ENCODE measurements at regions not wholly inside any gene's neighbourhood (a gene's known extent, or its start where the extent isn't known, plus 50 kb on each side); places are given as distances from the start of the nearest gene placed in this dataset.

DNA sequence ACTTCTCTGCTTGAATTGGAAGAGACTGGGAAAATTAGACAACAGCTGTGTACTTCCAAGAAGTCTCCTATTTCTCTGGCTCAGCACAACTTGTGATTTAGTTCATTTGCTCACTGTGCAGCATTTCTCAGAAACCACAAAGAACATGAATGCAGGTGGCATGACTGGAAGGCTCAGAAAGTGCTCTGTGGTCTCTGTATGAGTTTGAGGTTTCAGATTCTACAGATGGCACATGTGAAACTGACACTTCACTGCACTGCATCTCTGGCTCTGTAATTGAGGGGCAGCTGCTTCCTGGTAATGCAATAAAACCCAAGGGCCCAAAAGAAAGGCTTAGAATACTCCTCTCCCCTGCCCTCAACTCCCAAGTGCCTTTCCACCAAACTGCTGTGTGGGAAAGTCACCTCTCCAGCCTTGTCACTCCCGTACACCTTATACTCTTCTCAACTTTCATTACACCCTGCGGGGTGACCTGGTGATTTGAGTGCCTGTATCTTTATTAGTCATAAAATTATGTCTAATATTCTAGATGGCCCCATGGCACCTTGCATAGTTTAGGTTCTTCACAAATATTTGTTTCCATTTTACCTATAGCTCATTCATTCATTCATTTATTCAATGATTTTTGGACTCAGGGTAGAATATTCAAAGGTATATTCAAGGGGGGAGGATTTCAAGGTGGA is 82.5 kb downstream of the ESM1 start:
- DNase-seq (ENCODE audit: insufficient read length) = no peak
- FAIRE-seq = no peak

DNA sequence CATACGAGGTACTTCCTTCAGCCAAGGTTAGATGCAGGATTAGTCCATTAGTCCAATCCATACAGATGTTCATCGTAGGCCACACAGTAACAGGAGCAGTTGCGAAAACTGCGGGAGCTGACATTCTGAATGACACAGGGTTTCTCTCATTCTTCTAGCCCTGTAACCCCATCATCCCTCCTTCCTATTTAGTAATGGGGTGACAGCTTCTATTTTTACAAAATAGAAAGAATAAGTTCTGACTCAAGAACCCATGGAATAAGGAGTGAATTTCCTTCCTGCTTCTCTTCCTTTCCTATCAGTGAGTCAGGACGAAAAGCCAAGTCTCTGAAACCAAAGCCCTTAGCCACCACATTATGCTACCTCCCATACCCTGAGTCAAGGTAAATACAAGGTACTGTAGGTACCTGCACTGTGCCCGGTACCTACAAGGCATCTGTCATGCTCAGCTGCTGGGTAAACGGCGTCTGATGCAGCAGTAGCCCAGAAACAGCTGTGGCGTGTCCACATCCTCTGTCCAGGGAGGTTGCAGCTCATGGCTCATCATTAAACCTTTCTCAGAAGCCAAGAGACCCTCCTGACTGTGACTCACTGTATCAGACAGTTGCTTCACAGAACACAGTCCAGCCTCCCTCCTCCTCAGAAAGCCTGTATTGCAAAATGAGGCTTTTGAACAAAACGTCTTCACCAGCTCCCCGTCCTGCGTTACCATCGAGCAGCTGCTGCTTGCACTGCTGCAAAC is 84.2 kb downstream of the ESM1 start:
- DNase-seq (ENCODE audit: insufficient read length) (no peak), FAIRE-seq (no peak)
- TF ChIP-seq POLR2A (IDR thresholded peaks at IDR 0.05; ENCODE audit: low read depth, low read length) (no peak), POLR2AphosphoS5 (IDR thresholded peaks at IDR 0.05; ENCODE audit: low read depth, low read length) (no peak), TAF1 (IDR thresholded peaks at IDR 0.05; ENCODE audit: borderline replicate concordance, low read depth, low read length) (no peak)

More for the DNA sequence above, 82.5 kb downstream of the ESM1 start:
- TF ChIP-seq POLR2AphosphoS5 (IDR thresholded peaks at IDR 0.05; ENCODE audit: low read depth, low read length) (peak; percentile 38; the same call in 1 of the 2 replicates), TAF1 (IDR thresholded peaks at IDR 0.05; ENCODE audit: borderline replicate concordance, low read depth, low read length) (no peak), POLR2A (IDR thresholded peaks at IDR 0.05; ENCODE audit: low read depth, low read length) (no peak)

DNA sequence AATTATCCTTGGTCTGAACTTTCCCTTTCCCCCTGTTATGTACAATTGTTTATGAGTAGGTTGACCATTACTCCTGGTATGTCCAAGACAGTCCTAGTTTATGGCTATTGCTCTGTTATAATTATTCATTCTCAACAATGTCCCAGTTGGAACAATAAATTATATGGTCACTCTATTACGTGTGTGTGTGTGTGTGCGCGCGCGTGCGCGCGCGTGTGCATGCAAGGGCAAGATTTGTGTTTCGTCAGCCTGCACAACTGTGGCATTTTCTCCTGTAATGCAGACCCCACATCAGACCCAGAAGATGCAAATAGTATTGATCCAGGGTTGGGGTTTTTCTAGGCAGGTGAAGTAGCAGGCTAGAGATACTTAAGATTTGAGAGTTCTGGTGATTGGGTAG is 88.4 kb downstream of the ESM1 start:
- no peak for TF ChIP-seq TAF1 (IDR thresholded peaks at IDR 0.05; ENCODE audit: borderline replicate concordance, low read depth, low read length)
- no peak for TF ChIP-seq POLR2AphosphoS5 (IDR thresholded peaks at IDR 0.05; ENCODE audit: low read depth, low read length)
- TF ChIP-seq POLR2A (IDR thresholded peaks at IDR 0.05; ENCODE audit: low read depth, low read length) = no peak
- no peak for DNase-seq (ENCODE audit: insufficient read length)
- no peak for FAIRE-seq

DNA sequence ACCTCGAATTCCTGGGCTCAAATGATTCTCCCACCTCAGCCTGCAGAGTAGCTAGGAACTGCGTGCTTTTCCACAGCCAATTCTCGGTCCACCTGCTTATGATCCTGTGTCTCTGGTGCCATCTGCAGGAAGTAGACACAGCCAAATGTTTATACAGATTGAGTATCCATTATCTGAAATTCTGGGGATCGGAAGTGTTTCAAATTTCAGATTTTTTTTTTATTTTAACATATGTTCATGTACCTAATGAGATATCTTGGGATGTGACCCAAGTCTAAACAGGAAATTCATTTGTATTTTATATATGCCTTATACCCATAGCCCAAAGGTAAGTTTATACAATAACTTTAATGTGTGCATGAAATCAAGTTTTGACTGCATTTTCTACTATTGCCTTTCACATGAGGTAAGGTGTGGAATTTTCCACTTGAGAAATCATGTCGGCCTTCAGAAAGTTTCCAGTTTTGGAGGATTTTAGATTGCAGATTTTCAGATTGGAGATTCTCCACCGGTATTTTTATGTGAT is 89.5 kb downstream of the ESM1 start:
- no peak for DNase-seq (ENCODE audit: insufficient read length)
- TF ChIP-seq POLR2A (IDR thresholded peaks at IDR 0.05; ENCODE audit: low read depth, low read length) (no peak), POLR2AphosphoS5 (IDR thresholded peaks at IDR 0.05; ENCODE audit: low read depth, low read length) (no peak), TAF1 (IDR thresholded peaks at IDR 0.05; ENCODE audit: borderline replicate concordance, low read depth, low read length) (no peak)
- no peak for FAIRE-seq

DNA sequence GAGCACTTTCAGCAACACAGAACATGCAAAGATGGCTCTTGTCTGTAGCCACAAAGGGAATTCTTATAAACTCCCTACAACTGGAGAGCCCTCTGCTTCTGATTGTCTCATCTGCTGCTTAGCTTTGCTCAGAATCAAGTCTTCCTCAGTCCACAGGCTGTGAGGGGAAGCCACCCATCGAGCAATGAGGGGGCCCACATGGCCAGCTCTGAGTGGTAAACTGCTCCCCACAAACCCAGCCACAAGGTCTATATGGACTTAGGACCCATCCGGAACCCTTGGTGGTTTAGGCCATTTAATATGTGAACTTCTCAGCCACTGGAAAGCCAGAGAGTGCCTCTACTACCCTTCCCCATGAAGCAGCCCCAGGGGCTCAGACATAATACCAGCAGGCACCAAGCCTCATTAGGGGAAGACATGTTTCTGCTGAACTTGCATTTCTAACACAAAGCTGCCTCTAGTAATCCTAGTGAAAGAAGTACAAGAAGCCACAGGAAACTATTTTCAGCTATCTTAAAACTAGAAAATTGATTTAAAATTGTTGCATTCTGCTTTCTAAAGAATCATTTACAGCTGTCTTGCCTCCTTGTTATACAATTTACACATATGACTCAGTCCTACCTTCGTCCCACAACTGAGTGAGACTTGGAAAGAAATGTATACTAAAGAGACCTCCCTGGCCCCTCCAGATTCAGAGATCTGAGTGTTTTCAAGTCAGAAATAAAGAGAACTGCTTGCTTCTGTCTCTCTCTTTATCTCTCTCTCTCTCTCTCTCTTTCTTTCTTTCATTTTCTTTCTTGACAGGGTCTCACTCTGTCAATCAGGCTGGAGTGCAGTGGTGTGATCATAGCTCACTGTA is 90.2 kb downstream of the ESM1 start:
- FAIRE-seq = no peak
- TF ChIP-seq TAF1 (IDR thresholded peaks at IDR 0.05; ENCODE audit: borderline replicate concordance, low read depth, low read length) (no peak), POLR2A (IDR thresholded peaks at IDR 0.05; ENCODE audit: low read depth, low read length) (no peak), POLR2AphosphoS5 (IDR thresholded peaks at IDR 0.05; ENCODE audit: low read depth, low read length) (no peak)

DNA sequence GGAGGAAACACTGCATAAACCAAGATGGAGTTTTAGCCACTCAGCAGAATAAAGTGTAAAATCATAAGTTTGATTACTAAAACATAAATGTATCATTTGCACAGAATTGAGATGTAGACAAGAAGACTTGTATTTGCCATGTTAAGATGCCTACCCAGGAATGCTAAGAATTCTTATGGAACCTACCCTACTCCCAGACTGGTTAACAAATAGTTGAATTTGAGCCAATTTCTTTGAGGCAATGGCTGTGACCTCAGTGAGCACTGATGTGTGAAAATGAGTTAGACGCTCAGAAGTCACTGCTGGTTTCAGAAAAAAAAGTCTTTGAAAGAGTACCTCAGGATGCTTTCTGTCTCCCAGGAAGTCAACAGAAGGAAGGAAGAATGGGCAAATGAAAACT is 95.6 kb downstream of the ESM1 start:
- TF ChIP-seq POLR2A (IDR thresholded peaks at IDR 0.05; ENCODE audit: low read depth, low read length) (no peak), POLR2AphosphoS5 (IDR thresholded peaks at IDR 0.05; ENCODE audit: low read depth, low read length) (no peak), TAF1 (IDR thresholded peaks at IDR 0.05; ENCODE audit: borderline replicate concordance, low read depth, low read length) (no peak)
- FAIRE-seq (no peak), DNase-seq (ENCODE audit: insufficient read length) (no peak)

More for the DNA sequence above, 90.2 kb downstream of the ESM1 start:
- no peak for DNase-seq (ENCODE audit: insufficient read length)

DNA sequence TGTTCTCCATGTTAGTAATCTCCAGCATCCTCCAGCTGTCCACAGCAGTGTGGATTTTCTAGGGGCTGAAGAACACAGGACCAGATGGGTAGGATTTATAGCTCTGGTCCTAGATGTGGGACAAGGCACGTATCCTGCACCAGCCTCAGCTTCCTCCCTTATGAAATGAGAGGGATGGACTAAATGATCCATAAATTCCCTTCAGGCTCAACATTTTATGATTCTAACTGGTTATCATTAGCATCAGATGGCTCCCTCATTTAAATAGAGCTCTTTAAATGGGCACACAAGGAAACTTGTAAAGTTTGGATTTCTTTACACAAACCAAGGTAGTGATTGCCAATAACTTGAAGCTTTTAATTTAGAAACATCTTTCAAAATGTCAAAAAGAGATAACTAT is 97.7 kb downstream of the ESM1 start:
- no peak for DNase-seq (ENCODE audit: insufficient read length)
- FAIRE-seq = no peak
- no peak for TF ChIP-seq POLR2AphosphoS5 (IDR thresholded peaks at IDR 0.05; ENCODE audit: low read depth, low read length)
- TF ChIP-seq TAF1 (IDR thresholded peaks at IDR 0.05; ENCODE audit: borderline replicate concordance, low read depth, low read length) = no peak
- TF ChIP-seq POLR2A (IDR thresholded peaks at IDR 0.05; ENCODE audit: low read depth, low read length) = no peak

DNA sequence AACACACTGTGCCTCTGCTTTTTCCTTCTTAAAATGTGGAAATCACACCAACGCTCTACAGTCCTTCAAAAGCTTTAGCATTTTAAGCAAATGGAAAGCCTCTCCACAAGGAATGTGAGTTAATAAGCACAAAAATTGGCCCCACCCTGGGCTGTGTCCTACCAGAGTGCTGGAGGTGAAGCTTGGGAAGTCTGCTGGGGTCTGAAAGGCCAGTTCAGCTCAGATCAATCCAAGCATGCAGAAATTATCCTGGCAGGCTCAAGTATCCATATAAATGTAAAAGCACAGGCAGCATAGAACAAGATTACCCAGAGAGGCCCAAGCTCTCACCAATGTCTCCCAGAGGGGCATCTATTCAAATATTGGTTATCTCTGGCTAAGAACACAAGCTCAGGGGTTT is 98.5 kb downstream of the ESM1 start:
- TF ChIP-seq POLR2AphosphoS5 (IDR thresholded peaks at IDR 0.05; ENCODE audit: low read depth, low read length) (no peak), TAF1 (IDR thresholded peaks at IDR 0.05; ENCODE audit: borderline replicate concordance, low read depth, low read length) (no peak), POLR2A (IDR thresholded peaks at IDR 0.05; ENCODE audit: low read depth, low read length) (no peak)
- DNase-seq (ENCODE audit: insufficient read length) (no peak), FAIRE-seq (no peak)

DNA sequence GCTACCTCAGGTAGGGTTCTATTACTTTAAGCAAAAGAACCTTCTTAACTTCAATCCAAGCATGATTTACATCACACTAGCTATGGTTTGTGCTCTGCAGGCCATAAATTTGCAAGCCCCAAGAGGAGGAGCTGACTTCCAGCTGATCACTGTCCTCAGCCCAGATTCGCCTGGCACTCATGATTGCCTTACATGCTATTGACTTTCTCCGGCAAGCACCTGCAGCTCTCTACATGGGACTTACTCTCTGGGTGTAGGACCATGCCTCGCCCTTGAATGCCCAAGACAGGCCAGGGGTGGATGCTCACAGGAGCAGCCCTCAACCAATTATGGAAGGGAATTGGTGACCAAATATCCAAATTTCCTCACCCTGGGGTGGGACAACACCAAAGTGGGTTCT is 99.8 kb downstream of the ESM1 start:
- FAIRE-seq (no peak), DNase-seq (ENCODE audit: insufficient read length) (no peak)
- TF ChIP-seq TAF1 (IDR thresholded peaks at IDR 0.05; ENCODE audit: borderline replicate concordance, low read depth, low read length) (no peak), POLR2AphosphoS5 (IDR thresholded peaks at IDR 0.05; ENCODE audit: low read depth, low read length) (no peak), POLR2A (IDR thresholded peaks at IDR 0.05; ENCODE audit: low read depth, low read length) (no peak)

DNA sequence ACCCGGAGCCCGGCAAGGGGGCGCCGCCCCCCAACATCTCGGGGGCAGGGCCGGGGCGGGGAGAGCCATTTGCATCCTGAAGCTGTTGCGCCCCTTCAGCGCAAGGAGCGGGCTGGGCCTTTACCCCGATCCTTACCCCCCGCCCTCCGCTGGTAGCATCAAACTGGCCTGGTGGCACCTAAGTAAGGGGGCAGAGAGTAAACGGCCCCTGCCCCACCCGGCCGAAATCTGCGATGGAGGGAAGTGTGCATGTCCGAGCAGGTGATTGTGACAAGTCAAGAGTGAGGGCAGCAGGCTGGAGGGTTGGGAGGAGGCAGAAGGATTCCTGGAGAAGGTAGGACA is 101.2 kb downstream of the ESM1 start:
- no peak for TF ChIP-seq TAF1 (IDR thresholded peaks at IDR 0.05; ENCODE audit: borderline replicate concordance, low read depth, low read length)
- FAIRE-seq (no peak), DNase-seq (ENCODE audit: insufficient read length) (no peak)

Data from GM12892 (cell line).